ENCODE measurements at regions not wholly inside any gene's neighbourhood (a gene's known extent, or its start where the extent isn't known, plus 50 kb on each side); places are given as distances from the start of the nearest gene placed in this dataset.
"Not testable (repeated sequence)": the region's sequence is repeated elsewhere in the genome, so short reads cannot be mapped to it uniquely, and the experiment has no call there.

- no peak for TF ChIP-seq CTCF (conservative IDR thresholded peaks at IDR 0.05)
- H3K36me3 Mint-ChIP-seq (ENCODE audit: low read depth), result no peaks in the 10 kb centered on the region
- peaks cover 46% of the 10 kb centered on the region for H3K27me3 Mint-ChIP-seq (ENCODE audit: low read depth)
- DNase-seq (ENCODE audit: low read depth, low spot score), result no peak
- H3K4me3 Mint-ChIP-seq, result no peak overlapping the region
- peaks cover 3% of the 10 kb centered on the region for H3K4me1 Mint-ChIP-seq
- H3K9me3 Mint-ChIP-seq, result peaks cover 9% of the 10 kb centered on the region
- H3K27ac Mint-ChIP-seq (ENCODE audit: unreplicated experiment), result no peak overlapping the region
Measured at GRCh38 chr5:6296524-6296923, 81.8 kb downstream of the MED10 start.

- Mint-ChIP-seq H3K9me3 (peaks cover 9% of the 10 kb centered on the region), H3K4me3 (no peak overlapping the region), H3K27me3 (ENCODE audit: low read depth) (peaks cover 61% of the 10 kb centered on the region), H3K27ac (ENCODE audit: unreplicated experiment) (no peak overlapping the region), H3K36me3 (ENCODE audit: low read depth) (no peaks in the 10 kb centered on the region), H3K4me1 (no peaks in the 10 kb centered on the region)
- no peak for DNase-seq (ENCODE audit: low read depth, low spot score)
- TF ChIP-seq CTCF (conservative IDR thresholded peaks at IDR 0.05), result peak; percentile 42
Measured at GRCh38 chr5:6291961-6292360, 86.4 kb downstream of the MED10 start.

DNA sequence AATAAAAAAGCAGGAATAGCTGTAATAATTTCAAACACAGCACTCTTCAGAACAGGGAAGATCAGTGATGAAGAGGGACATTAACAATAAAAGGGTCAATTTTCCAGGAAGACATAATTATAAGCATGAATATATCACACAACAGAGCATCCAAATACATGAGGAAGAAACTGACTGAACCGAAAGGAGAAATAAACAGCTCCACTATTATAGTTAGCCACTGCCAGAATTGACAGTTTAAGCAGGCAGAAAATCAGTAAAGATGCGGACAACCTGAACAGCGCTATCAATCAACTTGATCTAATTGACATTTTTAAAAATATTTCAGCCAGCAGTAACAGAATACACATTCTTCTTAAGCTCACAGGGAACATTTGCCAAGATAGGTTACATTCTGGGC lies 89.1 kb downstream of the MED10 start:
- Mint-ChIP-seq H3K4me3 (no peak overlapping the region), H3K27ac (ENCODE audit: unreplicated experiment) (no peak overlapping the region), H3K27me3 (ENCODE audit: low read depth) (peaks cover 48% of the 10 kb centered on the region), H3K36me3 (ENCODE audit: low read depth) (no peaks in the 10 kb centered on the region), H3K9me3 (peaks cover 7% of the 10 kb centered on the region), H3K4me1 (no peaks in the 10 kb centered on the region)
- no peak for DNase-seq (ENCODE audit: low read depth, low spot score)
- no peak for TF ChIP-seq CTCF (conservative IDR thresholded peaks at IDR 0.05)

DNA sequence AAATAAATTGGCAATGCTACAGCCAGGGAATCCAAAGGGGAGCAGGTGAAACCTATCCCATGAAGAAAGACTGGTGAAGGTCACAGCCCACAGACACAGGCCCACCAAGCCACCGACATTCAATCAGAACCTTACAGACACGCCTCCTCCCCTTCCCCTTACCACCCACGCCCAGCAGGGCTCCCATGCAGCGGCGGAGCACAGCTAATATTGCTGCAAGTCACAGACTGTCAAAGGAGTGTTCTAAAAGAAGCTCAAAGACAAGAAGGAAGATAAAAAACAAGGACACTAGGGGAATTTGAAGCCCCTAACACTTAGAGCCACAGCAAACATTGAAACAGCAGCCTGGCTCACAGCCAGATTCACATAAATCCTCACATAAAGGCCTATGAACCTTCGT lies 91.2 kb downstream of the MED10 start:
- H3K4me3 Mint-ChIP-seq, result no peak overlapping the region
- no peaks in the 10 kb centered on the region for H3K9me3 Mint-ChIP-seq
- DNase-seq (ENCODE audit: low read depth, low spot score), result no peak
- no peaks in the 10 kb centered on the region for H3K4me1 Mint-ChIP-seq
- peaks cover 32% of the 10 kb centered on the region for H3K27me3 Mint-ChIP-seq (ENCODE audit: low read depth)
- no peak overlapping the region for H3K27ac Mint-ChIP-seq (ENCODE audit: unreplicated experiment)
- TF ChIP-seq CTCF (conservative IDR thresholded peaks at IDR 0.05), result no peak
- H3K36me3 Mint-ChIP-seq (ENCODE audit: low read depth), result peaks cover 2% of the 10 kb centered on the region

- H3K27ac Mint-ChIP-seq (ENCODE audit: unreplicated experiment), result no peak overlapping the region
Measured at GRCh38 chr5:6286404-6286803, 91.9 kb downstream of the MED10 start.

DNA sequence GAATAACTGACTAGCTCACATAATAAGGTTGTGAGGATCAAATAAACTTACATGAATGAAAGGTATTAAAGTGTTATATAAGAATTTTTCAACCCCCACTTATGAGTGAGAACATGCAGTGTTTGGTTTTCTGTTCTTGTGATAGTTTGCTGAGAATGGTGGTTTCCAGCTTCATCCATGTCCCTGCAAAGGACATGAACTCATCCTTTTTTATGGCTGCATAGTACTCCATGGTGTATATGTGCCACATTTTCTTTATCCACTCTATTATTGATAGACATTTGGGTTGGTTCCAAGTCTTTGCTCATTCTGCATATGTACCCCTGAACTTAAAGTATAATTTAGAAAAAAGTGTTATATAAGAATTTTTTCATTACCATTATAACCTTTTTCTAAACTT lies 93.9 kb downstream of the MED10 start:
- DNase-seq (ENCODE audit: low read depth, low spot score); H3K4me3 Mint-ChIP-seq; H3K4me1 Mint-ChIP-seq; H3K9me3 Mint-ChIP-seq; H3K36me3 Mint-ChIP-seq (ENCODE audit: low read depth); H3K27ac Mint-ChIP-seq (ENCODE audit: unreplicated experiment): not testable (repeated sequence)
- H3K27me3 Mint-ChIP-seq (ENCODE audit: low read depth), result peaks cover 23% of the 10 kb centered on the region

More at GRCh38 chr5:6286404-6286803, 91.9 kb downstream of the MED10 start:
- Mint-ChIP-seq H3K4me3 (no peak overlapping the region), H3K9me3 (no peaks in the 10 kb centered on the region), H3K36me3 (ENCODE audit: low read depth) (peaks cover 2% of the 10 kb centered on the region), H3K4me1 (no peaks in the 10 kb centered on the region), H3K27me3 (ENCODE audit: low read depth) (peaks cover 28% of the 10 kb centered on the region)
- no peak for TF ChIP-seq CTCF (conservative IDR thresholded peaks at IDR 0.05)
- no peak for DNase-seq (ENCODE audit: low read depth, low spot score)
